ENCODE measurements at regions not wholly inside any gene's neighbourhood (a gene's known extent, or its start where the extent isn't known, plus 50 kb on each side); places are given as distances from the start of the nearest gene placed in this dataset.
"Not testable (repeated sequence)": the region's sequence is repeated elsewhere in the genome, so short reads cannot be mapped to it uniquely, and the experiment has no call there.

DNA sequence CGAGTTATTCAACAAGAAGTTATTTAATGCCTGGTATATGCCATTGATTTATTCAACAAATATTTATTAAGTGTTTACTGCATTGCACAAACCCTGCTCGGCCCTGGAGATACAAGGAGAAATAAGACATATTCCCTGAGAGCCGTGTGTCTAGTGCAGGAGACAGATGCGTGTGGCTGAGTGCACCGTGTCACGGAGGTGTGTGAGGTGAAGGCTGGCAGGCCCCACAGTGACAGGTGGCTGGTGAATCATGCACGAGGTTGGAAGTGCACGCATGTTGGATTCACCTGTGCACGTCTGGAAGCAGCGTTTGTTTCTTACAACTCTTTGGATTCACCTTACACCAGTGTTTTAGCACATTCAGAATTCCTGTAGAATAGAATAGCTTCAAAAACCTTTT, 136.6 kb upstream of the SHH start:
- DNase-seq (ENCODE audit: low spot score) = no peak

GRCh38 chr7:155948423-155948822, 136.2 kb upstream of the SHH start:
- DNase-seq (ENCODE audit: low spot score) = no peak

GRCh38 chr7:155947051-155947450, 134.8 kb upstream of the SHH start:
- no peak for DNase-seq (ENCODE audit: low spot score)

- DNase-seq (ENCODE audit: low spot score) = no peak
These were observed 133.5 kb upstream of the SHH start for GRCh38 chr7:155945670-155946325.

DNA sequence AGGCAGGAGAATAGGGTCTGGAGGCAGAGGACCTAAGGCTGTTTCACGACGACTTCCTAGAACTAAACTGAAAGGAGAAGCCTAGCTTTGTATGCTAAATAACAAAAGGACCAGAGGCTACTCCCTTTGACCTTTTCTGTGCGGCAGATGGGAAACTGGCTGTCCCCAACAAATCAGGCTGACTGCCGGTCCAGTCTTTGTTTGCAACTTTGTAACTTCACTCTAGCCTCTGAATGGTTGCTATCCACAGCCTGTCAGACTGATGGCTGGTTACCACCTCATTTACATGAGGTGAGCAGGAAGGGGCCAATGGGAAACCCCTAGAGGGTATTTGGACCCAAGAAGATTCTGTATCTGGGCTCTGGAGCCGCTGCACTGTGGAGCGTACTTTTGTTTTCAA, 132.6 kb upstream of the SHH start:
- no peak for DNase-seq (ENCODE audit: low spot score)

DNA sequence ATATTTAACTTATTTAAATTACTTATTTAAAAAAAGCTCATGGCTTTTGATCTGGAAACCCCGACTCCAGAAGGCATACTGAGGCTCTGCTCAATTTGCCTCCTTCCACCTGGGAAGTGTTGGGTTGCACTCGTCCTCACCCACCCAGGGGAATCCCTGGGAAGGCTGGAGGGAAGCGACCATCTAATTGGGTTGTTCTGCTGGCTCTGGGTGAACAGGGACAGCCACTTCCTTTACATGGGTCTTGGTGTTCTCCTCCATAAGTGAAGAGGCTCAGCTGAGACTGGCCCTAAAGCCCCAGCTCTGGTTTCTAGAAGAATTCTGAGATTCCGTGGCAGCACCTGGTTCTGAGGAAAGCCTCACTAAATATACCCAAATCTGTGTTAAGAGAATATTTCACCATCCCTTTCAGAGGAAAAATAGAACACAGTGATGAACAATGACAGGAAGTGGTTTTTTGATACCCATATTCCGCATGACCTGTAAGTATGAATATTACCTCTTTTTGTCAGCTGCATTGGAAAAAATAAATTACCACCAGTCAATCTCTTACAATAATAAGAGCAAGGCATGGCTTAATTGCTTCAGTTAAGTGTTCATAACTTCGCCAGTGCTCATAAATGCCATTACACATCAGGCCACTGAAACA, 131.1 kb upstream of the SHH start:
- no peak for DNase-seq (ENCODE audit: low spot score)

GRCh38 chr7:155942226-155942950, 130.1 kb upstream of the SHH start:
- no peak for DNase-seq (ENCODE audit: low spot score)

- no peak for DNase-seq (ENCODE audit: low spot score)
These were observed 129.4 kb upstream of the SHH start for GRCh38 chr7:155941688-155942087.

DNA sequence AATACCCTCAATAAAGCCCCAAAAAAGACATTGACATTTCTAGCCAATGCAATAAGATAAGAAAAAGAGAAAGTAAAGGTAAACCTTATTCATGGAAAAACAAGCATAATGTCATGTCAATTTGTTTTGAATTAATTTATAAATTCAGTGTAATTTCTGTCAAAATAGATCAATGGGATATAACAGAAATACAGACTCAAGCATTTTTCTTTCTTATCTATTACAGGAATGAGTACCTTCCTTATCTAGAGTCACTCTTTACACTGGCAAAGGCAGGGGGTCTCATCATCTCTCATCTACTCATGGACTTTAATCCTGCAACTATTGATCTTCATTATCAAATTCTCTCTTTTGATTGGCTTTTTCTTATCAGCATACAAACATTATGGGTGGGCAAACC, 127.1 kb upstream of the SHH start:
- DNase-seq (ENCODE audit: low spot score) = no peak

DNA sequence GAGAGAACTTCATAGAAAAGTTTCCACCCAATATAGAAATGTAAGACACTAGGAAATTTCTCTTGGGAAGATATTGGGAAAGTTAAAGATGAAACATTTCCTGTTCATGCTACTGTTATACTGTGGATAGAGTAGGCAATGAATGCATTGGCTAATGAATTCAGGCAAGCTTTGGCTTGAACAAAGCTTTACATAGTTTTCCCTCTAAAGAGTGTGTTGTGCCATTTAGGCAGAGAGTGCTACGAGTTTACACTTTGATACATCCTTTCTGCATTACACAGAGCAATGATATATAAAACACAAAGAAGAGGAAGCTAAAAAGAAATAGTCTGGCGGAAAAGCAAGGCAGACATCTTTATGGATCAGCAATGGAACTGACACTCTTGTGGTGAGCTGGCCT, 125.9 kb upstream of the SHH start:
- no peak for DNase-seq (ENCODE audit: low spot score)

DNA sequence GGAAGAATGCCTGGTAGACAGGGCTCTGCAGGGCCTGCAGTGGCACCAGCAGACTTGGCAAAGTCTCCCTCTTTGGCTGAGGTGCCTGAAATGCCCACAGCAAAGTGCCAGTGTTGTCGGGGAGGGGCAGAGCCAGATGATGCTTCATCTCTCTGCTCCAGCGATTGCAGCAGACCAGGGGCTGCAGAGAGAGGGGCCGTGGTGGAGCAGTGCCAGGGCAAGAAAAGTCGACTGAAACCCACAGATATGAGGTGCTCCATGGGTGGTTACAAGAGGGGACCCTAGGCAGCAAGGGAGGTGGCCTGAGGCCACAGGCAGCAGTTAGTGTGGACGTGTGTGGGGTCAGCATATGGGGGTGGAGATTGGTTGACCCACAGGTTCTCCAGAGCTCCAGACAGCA, 123.5 kb upstream of the SHH start:
- no peak for DNase-seq (ENCODE audit: low spot score)

GRCh38 chr7:155935005-155935557, 122.8 kb upstream of the SHH start:
- DNase-seq (ENCODE audit: low spot score) = no peak

- DNase-seq (ENCODE audit: low spot score) = not testable (repeated sequence)
These were observed 120.1 kb upstream of the SHH start for GRCh38 chr7:155932324-155932723.

DNA sequence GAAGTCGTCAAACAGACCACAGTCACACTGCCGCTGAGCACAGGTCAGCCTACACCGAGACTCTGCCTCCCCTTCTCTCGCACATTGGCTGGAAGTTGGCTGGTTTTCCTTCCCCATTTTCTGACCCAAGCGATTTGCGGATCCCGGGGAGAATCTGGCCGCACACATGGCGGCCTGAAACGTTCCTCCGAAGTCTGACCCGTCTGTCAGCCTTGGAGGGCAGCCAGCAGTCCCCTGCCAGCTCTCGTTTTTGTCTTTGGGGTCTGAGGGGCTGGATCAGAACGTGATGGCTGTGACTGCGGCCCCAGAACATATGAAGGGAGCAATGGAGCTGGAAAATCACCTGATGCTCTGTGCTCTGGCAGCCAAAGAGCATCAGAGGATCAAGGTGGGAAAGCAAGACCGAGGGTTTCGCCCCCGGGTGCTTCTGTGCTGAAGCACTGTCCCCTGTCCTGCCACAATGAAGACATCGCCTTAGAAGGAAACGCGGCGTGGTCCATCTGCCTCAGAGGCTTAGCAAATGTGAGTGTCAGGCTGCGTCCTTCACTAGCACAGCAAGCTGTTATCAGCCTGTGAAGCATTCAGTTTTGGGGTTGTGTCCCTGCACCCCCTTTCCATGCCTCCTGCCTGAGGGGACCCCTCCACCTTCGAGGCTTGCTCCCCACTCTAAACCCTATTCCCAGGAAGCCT, 119.3 kb upstream of the SHH start:
- DNase-seq (ENCODE audit: low spot score) = no peak

- DNase-seq (ENCODE audit: low spot score) = no peak
These were observed 118.3 kb upstream of the SHH start for GRCh38 chr7:155930527-155930926.

- DNase-seq (ENCODE audit: low spot score) = no peak
These were observed 117.8 kb upstream of the SHH start for GRCh38 chr7:155930061-155930460.

DNA sequence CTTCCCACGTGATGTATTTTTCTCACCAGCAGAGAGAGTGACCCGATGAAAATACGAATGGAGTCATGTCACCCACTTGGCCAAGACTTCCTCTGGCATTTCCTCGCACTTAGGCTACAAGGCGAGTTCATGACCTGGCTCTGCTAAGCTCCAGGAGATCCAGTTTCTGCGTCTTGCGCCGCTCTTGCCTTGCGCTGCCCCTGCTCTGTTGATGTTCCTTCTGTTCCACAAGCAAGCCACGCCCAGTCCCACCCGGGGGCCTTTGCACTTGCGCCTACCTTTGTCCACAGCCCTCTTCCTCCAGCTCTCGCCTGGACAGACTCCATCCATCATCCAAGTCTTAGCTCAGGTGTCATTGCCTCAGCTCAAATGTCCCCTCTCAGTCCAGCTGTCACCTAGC, 116.3 kb upstream of the SHH start:
- DNase-seq (ENCODE audit: low spot score) = no peak

DNA sequence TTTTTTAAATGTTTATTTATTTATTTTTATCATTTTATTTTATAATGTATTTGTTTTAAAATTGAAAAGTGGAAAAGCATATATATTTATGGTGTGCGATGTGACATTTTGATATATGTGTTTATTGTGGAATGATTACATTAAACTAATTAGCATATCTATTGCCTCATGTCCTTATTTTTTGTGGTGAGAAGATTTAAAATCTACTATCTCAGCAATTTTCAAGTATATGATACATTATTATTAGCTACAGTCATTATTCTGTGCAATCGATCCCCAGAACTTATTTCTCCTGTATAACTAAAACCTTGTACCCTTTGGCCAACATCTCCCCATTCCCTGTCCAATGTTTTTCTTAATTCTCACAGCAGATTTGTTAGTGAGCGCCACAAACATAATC, 115.6 kb upstream of the SHH start:
- no peak for DNase-seq (ENCODE audit: low spot score)

- DNase-seq (ENCODE audit: low spot score) = no peak
These were observed 113.4 kb upstream of the SHH start for GRCh38 chr7:155925682-155926081.

DNA sequence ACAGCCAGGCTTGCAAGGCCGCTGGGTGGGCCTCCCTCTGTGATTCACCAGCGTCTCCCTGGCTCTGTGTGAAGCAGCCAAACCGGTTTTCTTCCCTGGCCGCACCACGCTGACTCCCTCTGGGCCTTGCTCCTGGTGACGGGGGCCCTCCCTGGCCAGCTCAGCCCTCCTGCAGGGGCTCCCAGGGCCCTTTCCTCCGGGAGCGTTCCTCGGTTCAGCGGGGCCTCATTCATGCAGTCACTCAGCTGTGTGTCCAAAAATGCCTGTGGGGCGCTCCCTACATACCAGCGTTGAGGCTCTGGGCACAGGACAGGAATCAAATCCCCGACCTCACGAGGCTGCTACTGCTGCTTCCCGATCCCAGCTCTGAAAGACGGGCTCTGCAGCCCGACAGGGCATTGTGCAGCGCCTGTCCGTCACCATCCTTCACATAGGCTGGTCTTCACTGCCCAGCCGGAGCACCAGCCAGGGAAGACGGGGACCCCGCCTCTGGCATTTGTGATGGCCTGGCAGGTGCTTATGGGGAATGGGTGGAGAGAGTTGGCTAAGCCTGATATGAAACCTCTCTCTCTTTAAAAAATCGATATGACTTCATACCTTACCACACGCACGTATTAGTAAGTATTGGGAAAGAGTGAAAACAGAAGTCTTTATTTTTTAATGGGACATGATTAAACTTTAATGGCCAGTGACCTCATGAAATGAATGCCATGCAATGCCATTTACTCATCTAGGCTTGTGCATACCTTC, 110.0 kb upstream of the SHH start:
- DNase-seq (ENCODE audit: low spot score) = no peak

- DNase-seq (ENCODE audit: low spot score) = no peak
These were observed 109.5 kb upstream of the SHH start for GRCh38 chr7:155921804-155922066.
